SK-N-SH treated with all-trans-retinoic acid at 6 μM for 48 hours (cell line): ENCODE measurements at regions not wholly inside any gene's neighbourhood (a gene's known extent, or its start where the extent isn't known, plus 50 kb on each side); places are given as distances from the start of the nearest gene placed in this dataset.

Experiments
- ATAC-seq: fragments of 200-7000 bp; cut with Tn5 transposase; 3 replicates; pipeline ENCODE4 v1.9.1; 2020; ENCODE audit warnings: mild to moderate bottlenecking, moderate library complexity
- BACH2 ChIP-seq: fragments of 250-450 bp; sonication (Bioruptor Pico); IDR thresholded peaks from 2 replicates; pipeline ENCODE4 v1.9.0; 2021; ENCODE audit warnings: mild to moderate bottlenecking, borderline replicate concordance
- CSRNP3 ChIP-seq: fragments of 250-450 bp; sonication (Bioruptor Pico); IDR thresholded peaks from 2 replicates; pipeline ENCODE4 v1.5.1; 2021; ENCODE audit warnings: mild to moderate bottlenecking, moderate library complexity
- ESRRG ChIP-seq: fragments of 250-450 bp; sonication (Bioruptor Pico); IDR thresholded peaks from 2 replicates; pipeline ENCODE4 v1.6.1; 2021; ENCODE audit warnings: mild to moderate bottlenecking
- PATZ1 ChIP-seq: fragments of 250-450 bp; sonication (Bioruptor Pico); IDR thresholded peaks from 2 replicates; pipeline ENCODE4 v1.8.0; 2020; ENCODE audit warnings: mild to moderate bottlenecking, moderate library complexity, borderline replicate concordance
- PPARA ChIP-seq: fragments of 250-450 bp; sonication (Bioruptor Pico); IDR thresholded peaks from 2 replicates; pipeline ENCODE4 v1.5.0; 2020; ENCODE audit warnings: mild to moderate bottlenecking, borderline replicate concordance
- TCF4 ChIP-seq: fragments of 250-450 bp; sonication (Bioruptor Pico); IDR thresholded peaks from 2 replicates; pipeline ENCODE4 v1.8.0; 2021; ENCODE audit warnings: mild to moderate bottlenecking, moderate library complexity, borderline replicate concordance
- TOX ChIP-seq: fragments of 250-450 bp; sonication (Bioruptor Pico); IDR thresholded peaks from 2 replicates; pipeline ENCODE4 v1.8.0; 2021; ENCODE audit warnings: mild to moderate bottlenecking, moderate library complexity, borderline replicate concordance
- TSHZ2 ChIP-seq: fragments of 250-450 bp; sonication (Bioruptor Pico); IDR thresholded peaks from 2 replicates; pipeline ENCODE4 v1.5.0; 2020; ENCODE audit warnings: mild to moderate bottlenecking, moderate library complexity
- ZC3H10 ChIP-seq: fragments of 250-450 bp; sonication (Bioruptor Pico); IDR thresholded peaks from 2 replicates; pipeline ENCODE4 v1.5.1; 2021; ENCODE audit warnings: mild to moderate bottlenecking, moderate library complexity
- ZFP3 ChIP-seq: fragments of 250-450 bp; sonication (Bioruptor Pico); IDR thresholded peaks from 2 replicates; pipeline ENCODE4 v1.5.0; 2020; ENCODE audit warnings: mild to moderate bottlenecking, moderate library complexity
- ZNF565 ChIP-seq: fragments of 450-650 bp; formaldehyde crosslinking; conservative IDR thresholded peaks from 2 replicates; pipeline ENCODE4 v1.5.0; 2020; ENCODE audit warnings: low read depth, mild to moderate bottlenecking, moderate library complexity
- ZNF70 ChIP-seq: fragments of 450-650 bp; formaldehyde crosslinking; IDR thresholded peaks from 2 replicates; pipeline ENCODE4 v1.5.0; 2020; ENCODE audit warnings: mild to moderate bottlenecking, moderate library complexity
- ZNF8 ChIP-seq: fragments of 450-650 bp; formaldehyde crosslinking; IDR thresholded peaks from 2 replicates; pipeline ENCODE4 v1.5.0; 2020; ENCODE audit warnings: mild to moderate bottlenecking, moderate library complexity
- TF ChIP-seq, protein P1 (sequence below): fragments of 250-450 bp; sonication (Bioruptor Pico); IDR thresholded peaks from 2 replicates; pipeline ENCODE4 v1.5.1; 2020; ENCODE audit warnings: low read depth, mild to moderate bottlenecking, moderate library complexity
- TF ChIP-seq, protein P2 (sequence below): fragments of 250-450 bp; sonication (Bioruptor Pico); IDR thresholded peaks from 2 replicates; pipeline ENCODE4 v1.8.0; 2021; ENCODE audit warnings: low read depth, mild to moderate bottlenecking, moderate library complexity, borderline replicate concordance

DNA sequence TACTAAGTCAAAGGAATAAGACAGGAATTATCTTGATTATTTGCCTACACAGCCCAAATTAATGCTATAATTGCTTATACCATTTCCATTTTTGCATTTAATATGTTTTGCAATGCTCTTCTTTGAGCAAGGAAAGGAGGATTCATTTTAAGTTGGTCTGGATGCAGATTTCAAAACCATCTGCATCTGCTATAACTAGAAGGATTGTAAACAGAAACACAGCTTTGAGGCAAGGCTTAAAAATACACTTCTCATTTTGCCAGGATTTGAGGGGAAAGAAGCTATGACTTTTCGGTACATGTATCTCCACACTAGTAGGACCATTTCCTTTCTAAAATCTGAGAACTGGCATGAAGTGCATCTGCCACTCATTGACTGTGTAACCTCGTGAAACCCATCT lies 95.9 kb upstream of the MTNR1B start:
- no peak for ATAC-seq
- no peak for TF ChIP-seq PPARA (CRISPR knock-in tag)
- TF ChIP-seq CSRNP3 (CRISPR knock-in tag) = no peak
- TF ChIP-seq ZNF565 (CRISPR knock-in tag) = no peak
- no peak for TF ChIP-seq TCF4 (CRISPR knock-in tag)
- TF ChIP-seq BACH2 (CRISPR knock-in tag) = no peak
- TF ChIP-seq ZNF8 (CRISPR knock-in tag) = no peak

- TF ChIP-seq CSRNP3 (CRISPR knock-in tag) = no peak
- TF ChIP-seq PATZ1 (CRISPR knock-in tag) = no peak
- no peak for TF ChIP-seq ZFP3 (CRISPR knock-in tag)
- no peak for ATAC-seq
Measured at GRCh38 chr11:92875473-92875872, 94.0 kb upstream of the MTNR1B start.

DNA sequence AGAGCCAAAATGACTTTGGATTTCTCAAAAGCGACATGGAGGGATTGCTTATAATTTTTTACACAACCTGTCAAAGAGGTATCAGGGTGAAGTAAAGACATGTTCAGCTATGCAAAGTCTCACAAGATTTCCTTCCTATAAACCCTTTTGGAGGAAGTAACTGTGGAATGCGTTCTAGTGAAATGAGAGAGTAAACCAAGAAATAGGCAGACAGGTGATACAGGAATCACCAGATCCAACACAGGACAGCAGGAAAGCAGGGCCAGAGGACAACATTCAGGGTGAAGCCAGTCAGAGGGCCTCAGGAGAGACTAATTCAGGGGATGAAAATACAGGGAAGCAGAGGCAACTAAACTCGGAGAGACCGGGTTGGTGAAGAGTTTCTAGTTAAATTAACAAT lies 90.4 kb upstream of the MTNR1B start:
- no peak for ATAC-seq
- TF ChIP-seq ZNF70 (CRISPR knock-in tag) (no peak), TCF4 (CRISPR knock-in tag) (no peak), TSHZ2 (no peak), TOX (no peak), PPARA (CRISPR knock-in tag) (no peak), ESRRG (CRISPR knock-in tag) (no peak), ZFP3 (CRISPR knock-in tag) (no peak), ZC3H10 (CRISPR knock-in tag) (no peak)
- TF ChIP-seq, protein P1, sequence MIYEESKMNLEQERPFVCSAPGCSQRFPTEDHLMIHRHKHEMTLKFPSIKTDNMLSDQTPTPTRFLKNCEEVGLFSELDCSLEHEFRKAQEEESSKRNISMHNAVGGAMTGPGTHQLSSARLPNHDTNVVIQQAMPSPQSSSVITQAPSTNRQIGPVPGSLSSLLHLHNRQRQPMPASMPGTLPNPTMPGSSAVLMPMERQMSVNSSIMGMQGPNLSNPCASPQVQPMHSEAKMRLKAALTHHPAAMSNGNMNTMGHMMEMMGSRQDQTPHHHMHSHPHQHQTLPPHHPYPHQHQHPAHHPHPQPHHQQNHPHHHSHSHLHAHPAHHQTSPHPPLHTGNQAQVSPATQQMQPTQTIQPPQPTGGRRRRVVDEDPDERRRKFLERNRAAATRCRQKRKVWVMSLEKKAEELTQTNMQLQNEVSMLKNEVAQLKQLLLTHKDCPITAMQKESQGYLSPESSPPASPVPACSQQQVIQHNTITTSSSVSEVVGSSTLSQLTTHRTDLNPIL (CRISPR knock-in tag) = no peak
- TF ChIP-seq, protein P2, sequence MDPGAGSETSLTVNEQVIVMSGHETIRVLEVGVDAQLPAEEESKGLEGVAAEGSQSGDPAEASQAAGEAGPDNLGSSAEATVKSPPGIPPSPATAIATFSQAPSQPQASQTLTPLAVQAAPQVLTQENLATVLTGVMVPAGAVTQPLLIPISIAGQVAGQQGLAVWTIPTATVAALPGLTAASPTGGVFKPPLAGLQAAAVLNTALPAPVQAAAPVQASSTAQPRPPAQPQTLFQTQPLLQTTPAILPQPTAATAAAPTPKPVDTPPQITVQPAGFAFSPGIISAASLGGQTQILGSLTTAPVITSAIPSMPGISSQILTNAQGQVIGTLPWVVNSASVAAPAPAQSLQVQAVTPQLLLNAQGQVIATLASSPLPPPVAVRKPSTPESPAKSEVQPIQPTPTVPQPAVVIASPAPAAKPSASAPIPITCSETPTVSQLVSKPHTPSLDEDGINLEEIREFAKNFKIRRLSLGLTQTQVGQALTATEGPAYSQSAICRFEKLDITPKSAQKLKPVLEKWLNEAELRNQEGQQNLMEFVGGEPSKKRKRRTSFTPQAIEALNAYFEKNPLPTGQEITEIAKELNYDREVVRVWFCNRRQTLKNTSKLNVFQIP (CRISPR knock-in tag) = no peak
- TF ChIP-seq, all 23 proteins: peak for 0

DNA sequence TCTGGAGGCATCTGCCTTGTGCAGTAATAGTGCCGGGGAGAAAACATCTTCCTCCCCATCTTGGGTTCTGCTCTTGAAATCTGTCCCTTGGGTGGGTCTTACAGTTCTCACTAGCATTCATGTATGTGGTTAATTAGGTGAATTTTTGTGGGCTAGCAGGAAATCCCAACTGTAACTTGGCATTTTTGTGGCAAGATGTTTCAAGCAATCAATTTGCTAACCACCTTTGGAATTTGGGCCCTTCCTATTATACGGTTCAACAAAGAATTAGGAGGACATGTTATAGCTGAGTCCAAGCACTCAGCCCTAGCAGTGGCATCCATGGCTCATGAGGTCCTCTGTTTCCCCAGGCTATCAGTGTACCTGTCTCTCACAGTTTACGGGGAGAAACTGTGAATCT lies 89.1 kb upstream of the MTNR1B start:
- ATAC-seq = peak; percentile 43; the same call in 2 of the 3 replicates
- TF ChIP-seq, protein P1 (CRISPR knock-in tag) = no peak
